SK-N-SH (cell line): ENCODE measurements at regions not wholly inside any gene's neighbourhood (a gene's known extent, or its start where the extent isn't known, plus 50 kb on each side); places are given as distances from the start of the nearest gene placed in this dataset.

Source experiments
- CTCF ChIA-PET: fragments of 300-600, 350-600 bp; formaldehyde crosslinking; extraction: SDS; loops from one replicate; lab custom pipeline; 2021; lab: Yijun Ruan, JAX
- POLR2A ChIA-PET: fragments of 350-600 bp; sonication (Branson Sonifier 250); formaldehyde crosslinking; extraction: SDS; loops from one replicate; lab custom pipeline; 2020; ENCODE audit warnings: antibody characterized with exemption, inconsistent platforms; lab: Yijun Ruan, JAX
- DNase-seq: peaks from one replicate; pipeline ENCODE4 v3.0.0; 2012
- H2AFZ ChIP-seq: fragments of 200-600 bp; sonication (generic); 2 replicates; pipeline ENCODE4 v1.8.1; 2016; ENCODE audit warnings: antibody characterized with exemption, mild to moderate bottlenecking, low read depth
- H3F3A ChIP-seq: fragments of 200-600 bp; sonication (generic); replicated peaks from 2 replicates; pipeline ENCODE3; 2016; ENCODE audit warnings: antibody characterized with exemption, mild to moderate bottlenecking; ENCODE audit not compliant: insufficient read depth
- H3K27ac ChIP-seq, 2 experiments: fragments of 200-500 bp in 1 of 2; fragments of 200-600 bp in 1 of 2; sonication (Bioruptor generic) in 1 of 2; sonication (generic), shearing (Covaris generic) in 1 of 2; 2 replicates each; pipeline versions ENCODE4 v1.5.1 to v1.6.1; 2014 to 2016; ENCODE audit warnings: low read depth in 2 of 2, inconsistent platforms in 1 of 2, low read length in 1 of 2, mild to moderate bottlenecking in 1 of 2, mixed read lengths in 1 of 2
- H3K27me3 ChIP-seq: fragments of 200-600 bp; sonication (generic), shearing (Covaris generic); 2 replicates; pipeline ENCODE4 v1.6.1; 2016; ENCODE audit warnings: mixed run types; ENCODE audit not compliant: insufficient read depth
- H3K36me3 ChIP-seq, 2 experiments: fragments of 200-500 bp in 1 of 2; fragments of 200-600 bp in 1 of 2; sonication (Bioruptor generic) in 1 of 2; sonication (generic) in 1 of 2; replicated peaks in 1 of 2; 2 replicates each; pipeline versions ENCODE3 to v1.5.1; 2014 to 2016; ENCODE audit warnings: low read length in 1 of 2, mild to moderate bottlenecking in 1 of 2; ENCODE audit not compliant: insufficient read depth in 2 of 2, control insufficient read depth in 1 of 2
- H3K4me1 ChIP-seq, 2 experiments: fragments of 200-500 bp in 1 of 2; fragments of 200-600 bp in 1 of 2; sonication (Bioruptor generic) in 1 of 2; sonication (generic), shearing (Covaris generic) in 1 of 2; 2 replicates each; pipeline versions ENCODE4 v1.5.1 to v1.6.1; 2014 to 2016; ENCODE audit warnings: low read depth in 1 of 2, low read length in 1 of 2, mixed run types in 1 of 2; ENCODE audit not compliant: insufficient read depth in 2 of 2, control insufficient read depth in 1 of 2
- H3K4me2 ChIP-seq: fragments of 200-600 bp; sonication (generic), shearing (Covaris generic); 2 replicates; pipeline ENCODE4 v1.6.1; 2017; ENCODE audit warnings: mixed run types
- H3K4me3 ChIP-seq, 2 experiments: fragments of 200-500 bp in 1 of 2; fragments of 200-600 bp in 1 of 2; sonication (Bioruptor generic) in 1 of 2; sonication (generic), shearing (Covaris generic) in 1 of 2; 2 replicates each; pipeline versions ENCODE4 v1.5.1 to v1.8.1; 2014 to 2016; ENCODE audit warnings: low read depth in 2 of 2, inconsistent platforms in 1 of 2, low read length in 1 of 2, mild to moderate bottlenecking in 1 of 2, mixed read lengths in 1 of 2, moderate library complexity in 1 of 2
- H3K79me2 ChIP-seq: fragments of 200-600 bp; sonication (generic); 2 replicates; pipeline ENCODE4 v1.8.1; 2017; ENCODE audit warnings: mild to moderate bottlenecking; ENCODE audit not compliant: insufficient read depth
- H3K9ac ChIP-seq: fragments of 200-600 bp; sonication (generic); 2 replicates; pipeline ENCODE4 v1.6.1; 2017; ENCODE audit warnings: mixed run types
- H3K9me2 ChIP-seq: fragments of 200-600 bp; sonication (generic); 2 replicates; pipeline ENCODE4 v1.6.1; 2017; ENCODE audit warnings: mixed run types
- H3K9me3 ChIP-seq: fragments of 200-600 bp; sonication (generic); 2 replicates; pipeline ENCODE4 v1.6.1; 2017; ENCODE audit warnings: mixed run types, mild to moderate bottlenecking, moderate library complexity
- H4K20me1 ChIP-seq: fragments of 200-600 bp; sonication (generic); 2 replicates; pipeline ENCODE4 v1.6.1; 2017; ENCODE audit warnings: mild to moderate bottlenecking, mixed run types; ENCODE audit not compliant: insufficient read depth
- CHD2 ChIP-seq: fragments of 150-350 bp; IDR thresholded peaks from 2 replicates; pipeline ENCODE4 v1.6.1; 2018; ENCODE audit warnings: low read length; ENCODE audit not compliant: partially characterized antibody
- CTCF ChIP-seq: fragments of 200-600 bp; sonication (generic); IDR thresholded peaks from 2 replicates; pipeline ENCODE4 v1.6.1; 2017; ENCODE audit warnings: antibody characterized with exemption, mild to moderate bottlenecking, moderate library complexity
- ELF1 ChIP-seq: IDR thresholded peaks from 2 replicates; pipeline ENCODE4 v1.4.0; 2012
- FOXJ3 ChIP-seq: sonication (generic); formaldehyde crosslinking; IDR thresholded peaks from 2 replicates; pipeline ENCODE4 v1.5.1; 2020; ENCODE audit warnings: mild to moderate bottlenecking, missing genetic modification reagents
- FOXM1 ChIP-seq: IDR thresholded peaks from 2 replicates; pipeline ENCODE4 v1.4.0; 2012; ENCODE audit warnings: low read depth, mild to moderate bottlenecking
- IRF3 ChIP-seq: fragments of 150-350 bp; IDR thresholded peaks from 2 replicates; pipeline ENCODE4 v1.6.1; 2016; ENCODE audit warnings: mild to moderate bottlenecking, low read depth, low read length
- MAX ChIP-seq: IDR thresholded peaks from 2 replicates; pipeline ENCODE4 v1.4.0; 2012; ENCODE audit warnings: low read depth
- MEF2A ChIP-seq: IDR thresholded peaks from 2 replicates; pipeline ENCODE4 v1.4.0; 2012; ENCODE audit warnings: low read depth, borderline replicate concordance
- MXI1 ChIP-seq: IDR thresholded peaks from 2 replicates; pipeline ENCODE4 v1.6.1; 2012; ENCODE audit warnings: mild to moderate bottlenecking, low read depth, low read length, improper control_type of control experiment
- NFIC ChIP-seq: IDR thresholded peaks from 2 replicates; pipeline ENCODE4 v1.4.0; 2012; ENCODE audit warnings: borderline replicate concordance
- NRF1 ChIP-seq: IDR thresholded peaks from 2 replicates; pipeline ENCODE4 v1.6.1; 2012; ENCODE audit warnings: low read depth, mild to moderate bottlenecking, low read length
- RCOR1 ChIP-seq: fragments of 150-350 bp; IDR thresholded peaks from 2 replicates; pipeline ENCODE4 v1.6.1; 2017; ENCODE audit warnings: antibody characterized with exemption, low read length
- REST ChIP-seq: IDR thresholded peaks from 2 replicates; pipeline ENCODE4 v1.6.1; 2012; ENCODE audit warnings: mild to moderate bottlenecking, low read depth, low read length, moderate library complexity
- RFX5 ChIP-seq: IDR thresholded peaks from 2 replicates; pipeline ENCODE4 v1.6.1; 2012; ENCODE audit warnings: mild to moderate bottlenecking, improper control_type of control experiment, low read length
- RXRA ChIP-seq: IDR thresholded peaks from 2 replicates; pipeline ENCODE4 v1.4.0; 2012; ENCODE audit warnings: low read depth, mild to moderate bottlenecking, borderline replicate concordance
- SMC3 ChIP-seq: IDR thresholded peaks from 2 replicates; pipeline ENCODE4 v1.6.1; 2012; ENCODE audit warnings: low read depth, low read length, improper control_type of control experiment
- TCF12 ChIP-seq: IDR thresholded peaks from 2 replicates; pipeline ENCODE4 v1.4.0; 2012
- TEAD4 ChIP-seq: IDR thresholded peaks from 2 replicates; pipeline ENCODE4 v1.4.0; 2012; ENCODE audit warnings: mild to moderate bottlenecking, borderline replicate concordance; ENCODE audit not compliant: insufficient read depth
- USF1 ChIP-seq: IDR thresholded peaks from 2 replicates; pipeline ENCODE4 v1.4.0; 2012; ENCODE audit warnings: low read depth, borderline replicate concordance
- USF2 ChIP-seq: fragments of 150-350 bp; IDR thresholded peaks from 2 replicates; pipeline ENCODE4 v1.6.1; 2017; ENCODE audit warnings: antibody characterized with exemption, low read length, low read depth, borderline replicate concordance
- YY1 ChIP-seq: IDR thresholded peaks from 2 replicates; pipeline ENCODE4 v1.4.0; 2012; ENCODE audit warnings: low read depth, mild to moderate bottlenecking
- WGBS: methylation state at CpG from one replicate; pipeline ENCODE4 v1.1.6; 2017; ENCODE audit warnings: low lambda C conversion rate; 5-methylcytosine and 5-hydroxymethylcytosine counted together

- 4% methylated on average over 1 of the region's 1 CpG for WGBS
- DNase-seq, result no peak
- H3K9ac ChIP-seq, result no peak overlapping the region
- no peaks in the 10 kb centered on the region for H4K20me1 ChIP-seq
- no peak overlapping the region for H3K4me2 ChIP-seq
- no peaks in the 10 kb centered on the region for H3K4me1 ChIP-seq
- H3K79me2 ChIP-seq, result no peaks in the 10 kb centered on the region
- H3K27me3 ChIP-seq, result no peaks in the 10 kb centered on the region
- no peak overlapping the region for H3K27ac ChIP-seq
- no peak for TF ChIP-seq FOXM1
- no peak for TF ChIP-seq SMC3
- no peak for TF ChIP-seq USF1
- no peak for TF ChIP-seq USF2
- TF ChIP-seq FOXJ3 (CRISPR knock-in tag), result no peak
- no peak for TF ChIP-seq TEAD4
- TF ChIP-seq ELF1, result no peak
- no peak for TF ChIP-seq NFIC
- no peak for TF ChIP-seq RCOR1
- TF ChIP-seq MAX, result no peak
- no peaks in the 10 kb centered on the region for H3K9me2 ChIP-seq
- ChIA-PET CTCF (no interaction called here), POLR2A (no interaction called here)
- no peak overlapping the region for H2AFZ ChIP-seq
- H3F3A ChIP-seq, result no peaks in the 10 kb centered on the region
- no peak overlapping the region for H3K4me3 ChIP-seq
- H3K36me3 ChIP-seq, result no peaks in the 10 kb centered on the region
- no peaks in the 10 kb centered on the region for H3K9me3 ChIP-seq
Measured at GRCh38 chr5:155989879-155990278, 337.1 kb upstream of the SGCD start.

- H3K27me3 ChIP-seq, result no peaks in the 10 kb centered on the region
- H3K9me3 ChIP-seq, result no peaks in the 10 kb centered on the region
- ChIA-PET CTCF (no interaction called here), POLR2A (no interaction called here)
- peaks cover 0 to 4% of the 10 kb centered on the region in 2 experiments; a peak in 2 of 4 replicates for H3K4me1 ChIP-seq
- H2AFZ ChIP-seq, result no peak overlapping the region
- no peaks in the 10 kb centered on the region for H4K20me1 ChIP-seq
- no peaks in the 10 kb centered on the region for H3K79me2 ChIP-seq
- DNase-seq, result no peak
- H3K27ac ChIP-seq, result no peak overlapping the region
- H3K9ac ChIP-seq, result no peak overlapping the region
- H3K36me3 ChIP-seq, result no peaks in the 10 kb centered on the region
- no peak overlapping the region for H3K4me2 ChIP-seq
- no peak overlapping the region for H3K4me3 ChIP-seq
- H3F3A ChIP-seq, result no peaks in the 10 kb centered on the region
- no peaks in the 10 kb centered on the region for H3K9me2 ChIP-seq
- WGBS, result 67% methylated on average over 5 of the region's 5 CpGs
- no peak for TF ChIP-seq TCF12
- TF ChIP-seq MEF2A, result no peak
- TF ChIP-seq MXI1, result no peak
- TF ChIP-seq RCOR1, result no peak
- TF ChIP-seq MAX, result no peak
- no peak for TF ChIP-seq FOXM1
- TF ChIP-seq CTCF, result no peak
- no peak for TF ChIP-seq RFX5
- TF ChIP-seq CHD2, result no peak
- TF ChIP-seq NRF1, result no peak
- TF ChIP-seq YY1, result no peak
- no peak for TF ChIP-seq SMC3
- TF ChIP-seq REST, result no peak
- TF ChIP-seq NFIC, result no peak
- no peak for TF ChIP-seq IRF3
- TF ChIP-seq RXRA, result no peak
Measured at GRCh38 chr5:155996123-155996522, 330.8 kb upstream of the SGCD start.
